HCEC 1CT (cell line): ENCODE measurements at regions not wholly inside any gene's neighbourhood (a gene's known extent, or its start where the extent isn't known, plus 50 kb on each side); places are given as distances from the start of the nearest gene placed in this dataset.
"Not testable (repeated sequence)": the region's sequence is repeated elsewhere in the genome, so short reads cannot be mapped to it uniquely, and the experiment has no call there.

Source experiments
- DNase-seq: peaks from one replicate; pipeline ENCODE4 v3.0.0-alpha.2; 2017

DNA sequence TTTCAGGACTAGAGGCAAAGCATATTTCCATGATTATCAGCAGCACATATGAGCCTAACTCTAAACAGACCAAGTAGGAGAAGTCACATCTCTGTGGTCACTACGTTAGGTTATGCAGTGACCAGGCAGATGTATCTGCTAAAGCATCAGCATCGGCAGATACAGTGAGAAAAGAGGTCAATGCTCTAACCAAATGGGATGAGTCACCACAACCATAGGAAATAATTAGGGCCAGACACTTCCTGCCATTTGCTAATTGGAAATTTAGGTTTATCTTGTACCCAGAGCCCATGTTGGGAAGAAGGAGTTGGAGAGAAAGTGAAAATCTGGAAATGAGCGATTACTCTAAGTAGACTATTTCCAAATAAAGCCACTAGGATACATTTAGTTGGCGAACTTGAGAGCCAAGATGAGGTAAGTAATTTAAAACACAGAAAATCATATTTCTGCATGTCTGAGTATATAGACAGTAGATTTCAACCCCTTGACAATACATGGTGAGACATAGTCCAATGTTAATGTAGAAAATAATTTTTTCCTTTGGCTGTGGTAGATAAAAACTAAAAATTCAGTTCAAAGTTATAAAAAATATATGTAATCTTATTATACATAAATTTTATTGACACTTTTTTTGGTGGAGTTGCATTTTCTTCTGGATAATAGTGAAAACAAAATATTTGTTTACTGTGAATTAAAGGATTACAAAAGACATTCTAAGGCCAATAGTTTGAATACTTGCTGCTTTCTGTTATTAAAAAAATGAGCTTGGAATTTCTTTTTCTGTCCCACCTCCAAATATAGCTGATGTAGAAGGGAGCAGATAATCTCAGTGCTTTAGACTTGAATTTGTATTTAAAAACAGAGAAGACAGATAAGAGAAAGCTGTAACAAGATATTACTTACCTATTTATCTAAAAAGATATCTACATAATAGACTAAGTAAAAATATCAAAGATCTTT lies 104.4 kb upstream of the CSNK1A1L start:
- peak; percentile 2 for DNase-seq

DNA sequence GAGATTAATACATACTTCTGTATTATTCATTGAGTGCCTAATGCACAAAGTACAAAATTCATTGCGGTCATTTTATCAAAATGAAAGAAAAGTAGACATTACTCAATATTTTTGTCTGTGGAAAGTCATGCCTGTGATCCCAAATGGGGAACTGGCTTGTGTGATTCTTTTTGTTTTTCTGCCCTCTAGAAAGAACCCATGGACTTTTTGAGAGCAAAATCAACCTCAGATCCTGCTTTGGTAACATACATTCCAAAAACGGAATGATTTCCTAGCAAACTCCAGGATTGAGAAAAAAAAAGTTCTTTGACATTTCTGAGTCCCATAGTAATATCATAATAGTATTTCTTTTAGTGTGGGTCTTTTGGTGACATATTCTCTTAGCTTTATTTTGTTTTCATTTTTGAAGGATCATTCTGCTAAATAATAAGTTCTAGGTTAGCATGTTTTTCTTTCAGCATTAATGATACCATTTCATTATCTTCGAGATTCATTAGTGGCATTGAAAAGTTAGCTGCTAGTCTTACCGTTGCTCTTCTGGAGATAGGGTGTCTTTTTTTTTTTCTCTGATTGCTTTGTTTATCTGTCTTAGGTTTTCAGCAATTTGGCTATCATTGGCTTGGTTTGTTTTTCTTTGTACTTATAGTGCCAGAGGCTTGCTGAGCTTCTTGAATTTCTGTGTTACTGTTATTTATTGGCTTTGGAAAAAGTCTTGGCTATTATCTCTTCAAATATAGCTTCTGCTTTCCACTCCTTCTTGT lies 102.4 kb upstream of the CSNK1A1L start:
- DNase-seq, result no peak

- DNase-seq, result peak; percentile 60
Measured at GRCh38 chr13:37202264-37202663, 96.8 kb upstream of the CSNK1A1L start.

DNA sequence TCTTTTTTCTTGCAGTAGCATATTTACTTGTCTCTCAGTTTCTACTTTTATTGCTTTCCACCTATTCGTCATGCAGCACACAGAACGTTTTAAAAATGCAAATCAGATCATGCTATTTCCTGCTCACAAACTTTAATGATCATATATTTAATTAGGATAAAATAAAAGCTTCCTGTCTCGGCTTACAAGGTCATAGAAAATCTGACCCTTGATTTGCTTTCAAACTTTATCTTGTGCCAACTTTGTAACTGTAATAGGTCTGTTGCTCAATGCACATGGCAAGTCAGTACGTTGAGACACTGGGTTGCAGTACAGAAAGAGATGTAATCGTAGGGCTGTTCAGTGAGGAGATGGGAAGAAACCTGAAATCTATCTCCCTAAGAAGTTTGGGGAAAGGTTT lies 95.6 kb upstream of the CSNK1A1L start:
- DNase-seq, result no peak

GRCh38 chr13:37198629-37199028 lies 93.2 kb upstream of the CSNK1A1L start:
- DNase-seq, result no peak

DNA sequence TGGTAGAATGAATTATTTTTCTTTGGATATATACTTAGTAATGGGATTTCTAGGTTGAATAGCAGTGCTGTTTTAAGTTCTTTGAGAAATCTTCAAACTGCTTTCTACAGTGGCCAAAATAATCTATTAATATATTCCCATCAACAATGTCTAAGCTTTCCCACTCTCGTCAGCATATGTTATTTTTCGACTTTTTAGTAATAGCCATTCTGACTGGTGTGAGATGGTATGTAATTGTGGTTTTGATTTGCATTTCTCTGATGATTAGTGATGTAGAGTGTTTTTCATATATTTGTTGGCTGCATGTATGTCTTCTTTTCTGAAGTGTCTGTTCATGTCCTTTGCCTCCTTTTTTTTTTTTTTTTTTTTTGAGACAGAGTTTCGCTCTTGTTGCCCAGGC lies 90.2 kb upstream of the CSNK1A1L start:
- DNase-seq, result no peak

DNA sequence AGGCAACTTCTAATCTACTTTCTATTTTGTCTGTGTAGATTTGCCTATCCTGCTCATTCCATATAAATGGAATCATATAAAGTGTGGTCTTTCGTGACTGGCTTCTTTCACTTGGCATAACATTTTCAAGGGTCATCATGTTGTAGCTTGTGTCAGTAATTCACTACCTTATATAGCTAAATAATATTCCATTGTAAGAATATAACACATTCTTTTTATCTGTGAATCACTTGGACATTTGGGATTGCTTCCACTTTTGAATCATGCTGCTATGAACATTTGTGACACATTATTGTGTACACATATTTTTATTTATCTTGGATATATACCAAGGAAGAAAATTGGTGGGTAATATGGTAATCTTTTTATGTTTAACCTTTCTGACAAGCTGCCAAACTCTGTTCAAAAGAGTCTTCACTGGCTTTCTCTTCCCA lies 89.0 kb upstream of the CSNK1A1L start:
- DNase-seq, result peak; percentile 90

DNA sequence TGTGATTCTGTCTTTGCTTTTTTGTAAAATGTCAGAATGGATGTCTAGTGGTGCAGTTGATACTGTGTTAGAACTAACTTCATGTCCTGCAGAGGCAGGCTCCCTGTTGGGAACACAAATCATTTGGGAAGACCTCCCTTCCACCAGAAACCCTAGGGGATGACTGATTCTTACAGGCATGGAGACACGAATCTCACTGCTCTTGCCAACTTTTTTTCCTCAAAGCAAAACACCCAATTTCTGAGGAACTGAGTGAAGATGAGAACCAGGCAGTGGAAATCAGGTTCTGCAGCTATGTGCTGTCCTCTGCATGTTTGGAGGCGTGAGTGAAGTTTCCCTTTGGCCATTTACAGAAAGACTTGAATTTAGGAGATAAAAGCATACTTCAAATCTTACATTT lies 87.5 kb upstream of the CSNK1A1L start:
- DNase-seq, result no peak

- DNase-seq, result no peak
Measured at GRCh38 chr13:37187621-37188020, 82.2 kb upstream of the CSNK1A1L start.

DNA sequence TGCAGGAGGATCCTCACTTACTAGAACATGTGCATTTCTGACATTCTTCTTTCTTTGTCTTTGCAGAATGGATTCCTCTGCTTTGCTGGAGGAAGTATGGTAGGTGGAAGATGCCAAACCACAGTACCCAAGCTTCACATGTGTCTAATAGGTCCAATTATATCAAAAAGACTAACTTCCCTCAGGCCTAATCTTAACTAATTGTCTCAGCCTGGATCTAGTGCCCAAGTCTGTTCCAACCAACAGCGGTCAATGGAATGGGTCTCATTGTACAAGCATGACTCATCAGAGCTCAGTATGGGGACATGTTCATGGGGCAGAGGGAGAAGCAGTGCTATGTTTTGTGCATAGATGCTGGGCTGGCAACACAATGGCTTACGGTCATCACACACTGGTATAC lies 81.6 kb upstream of the CSNK1A1L start:
- no peak for DNase-seq

DNA sequence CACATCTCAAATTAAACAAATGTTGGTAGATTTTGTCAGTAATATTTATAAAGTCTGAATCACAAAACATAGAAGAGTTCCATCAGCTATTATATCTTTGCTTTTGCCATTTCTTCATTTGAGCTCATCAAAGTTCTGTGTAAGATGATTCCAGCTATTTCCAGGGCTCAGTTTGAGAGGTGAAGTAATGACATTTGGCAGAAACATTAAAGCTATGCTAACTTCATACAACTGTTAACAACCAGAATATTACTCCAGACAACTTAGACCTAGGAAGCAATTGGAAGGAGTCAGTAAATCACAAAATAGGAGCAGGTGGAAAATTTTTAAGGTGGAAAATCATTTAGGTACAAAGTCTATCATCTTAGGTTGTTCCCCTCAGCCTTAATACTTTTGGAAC lies 76.2 kb upstream of the CSNK1A1L start:
- DNase-seq, result no peak

DNA sequence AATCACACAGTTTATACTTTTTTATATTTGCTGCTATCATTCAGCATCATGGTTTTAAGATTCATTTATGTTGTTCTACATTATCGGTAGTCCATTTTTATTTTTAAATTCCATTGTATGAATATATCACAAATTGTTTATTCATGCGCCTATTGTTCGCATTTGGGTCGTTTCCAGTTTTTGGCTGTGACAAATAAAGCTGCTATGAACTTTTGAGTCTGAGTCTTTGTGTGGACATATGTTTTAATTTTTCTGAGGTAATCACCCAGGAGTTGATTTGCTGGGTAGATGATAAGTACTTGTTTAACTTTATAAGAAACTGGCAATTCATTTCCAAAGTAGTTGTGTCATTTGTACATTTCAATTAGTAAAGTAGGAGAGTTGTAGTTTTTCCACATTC lies 74.2 kb upstream of the CSNK1A1L start:
- no peak for DNase-seq

DNA sequence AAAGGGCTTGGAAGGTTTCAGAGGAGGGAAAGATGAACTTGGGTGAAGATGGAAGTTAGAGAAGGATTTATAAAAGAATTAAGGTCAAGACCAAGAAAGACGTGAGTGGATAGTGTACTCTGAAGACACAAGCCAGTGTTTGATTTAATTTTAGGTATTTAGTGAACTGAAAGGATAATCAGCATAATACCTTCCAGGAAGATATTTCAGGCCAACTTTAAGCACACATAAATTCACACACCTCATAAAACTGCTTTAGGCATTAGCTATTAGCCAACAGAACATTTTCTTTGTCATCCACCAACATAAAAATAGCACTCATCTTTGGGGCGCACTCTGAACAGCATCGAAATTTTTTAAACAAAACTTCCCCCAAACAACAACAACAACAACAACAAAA lies 71.7 kb upstream of the CSNK1A1L start:
- no peak for DNase-seq

DNA sequence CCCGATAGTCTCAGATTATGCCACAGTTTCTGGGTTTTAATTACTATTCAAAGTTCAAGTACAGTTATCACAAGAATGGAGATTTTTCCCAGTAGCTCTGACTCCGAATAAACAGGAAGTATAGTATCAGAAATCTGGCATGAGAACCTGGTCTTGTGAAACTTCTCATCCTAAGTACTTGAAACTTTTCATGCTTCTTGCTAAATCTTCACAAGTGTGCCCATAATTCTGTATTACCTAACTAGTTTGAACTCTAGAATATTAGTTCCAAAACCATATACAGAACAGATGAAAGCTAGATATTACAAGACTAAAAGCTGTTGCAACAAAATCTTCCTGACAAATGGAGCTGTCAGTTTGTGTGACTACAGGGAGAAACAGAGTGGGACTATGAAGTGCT lies 70.5 kb upstream of the CSNK1A1L start:
- peak; percentile 89 for DNase-seq

- peak; percentile 78 for DNase-seq
Measured at GRCh38 chr13:37173214-37173613, 67.8 kb upstream of the CSNK1A1L start.

DNA sequence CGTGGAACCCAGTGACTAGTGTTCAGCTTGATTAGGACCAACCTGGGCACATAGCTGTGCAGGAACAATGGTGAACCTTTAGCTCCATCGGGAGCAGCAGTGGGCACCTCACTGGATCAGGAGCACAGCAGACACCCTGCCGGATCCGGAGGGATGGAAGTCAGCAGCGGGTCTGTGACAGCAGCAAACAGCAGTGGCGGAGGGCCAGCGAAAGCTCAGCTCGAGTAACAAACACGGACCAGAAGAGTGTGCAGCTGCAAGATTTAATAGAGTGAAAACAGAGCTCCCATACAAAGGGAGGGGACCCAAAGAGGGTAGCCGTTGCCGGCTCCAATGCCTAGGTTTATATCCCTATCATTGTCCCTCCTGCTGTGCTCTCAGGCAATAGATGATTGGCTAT lies 66.8 kb upstream of the CSNK1A1L start:
- not testable (repeated sequence) for DNase-seq

DNA sequence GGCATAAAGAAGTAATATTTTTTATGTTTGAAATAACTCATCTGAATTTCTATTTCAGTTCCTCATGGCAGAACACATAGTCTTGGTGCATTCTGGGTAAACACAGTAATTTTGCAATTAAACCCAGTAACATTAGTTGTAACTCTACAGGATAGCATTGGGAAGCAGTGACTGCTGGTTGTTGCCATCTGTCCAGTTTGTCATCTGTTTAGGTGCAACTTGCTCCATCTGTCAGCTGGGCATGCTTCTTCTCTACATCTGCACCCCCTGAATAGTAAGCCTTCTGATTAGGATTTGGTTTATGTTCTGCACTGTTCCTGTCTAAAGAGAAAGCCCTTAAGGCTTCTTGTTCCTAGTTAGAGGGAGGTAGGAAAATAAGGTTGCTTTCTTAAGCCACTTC lies 63.5 kb upstream of the CSNK1A1L start:
- DNase-seq, result no peak

GRCh38 chr13:37168151-37168550 lies 62.7 kb upstream of the CSNK1A1L start:
- peak; percentile 42 for DNase-seq

DNA sequence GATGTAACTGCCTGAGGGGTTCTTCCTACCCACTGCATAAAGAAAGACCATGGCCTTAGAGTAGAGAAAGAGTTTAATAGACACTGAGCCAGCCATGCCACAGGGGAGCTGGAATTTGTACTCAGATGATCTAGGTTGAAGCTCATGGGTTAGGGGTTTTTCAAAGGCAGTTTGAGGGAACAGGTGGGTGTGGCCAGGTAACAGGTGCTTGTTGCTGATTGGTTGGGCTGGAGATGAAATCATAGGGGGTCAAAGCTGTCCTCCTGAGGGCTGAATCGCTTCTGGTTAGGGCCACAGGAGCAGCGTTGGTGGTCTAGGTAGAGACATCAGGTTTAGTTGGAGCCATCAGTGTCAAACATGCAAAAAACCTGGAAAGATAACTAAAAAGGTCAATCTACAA lies 59.2 kb upstream of the CSNK1A1L start:
- DNase-seq, result no peak

DNA sequence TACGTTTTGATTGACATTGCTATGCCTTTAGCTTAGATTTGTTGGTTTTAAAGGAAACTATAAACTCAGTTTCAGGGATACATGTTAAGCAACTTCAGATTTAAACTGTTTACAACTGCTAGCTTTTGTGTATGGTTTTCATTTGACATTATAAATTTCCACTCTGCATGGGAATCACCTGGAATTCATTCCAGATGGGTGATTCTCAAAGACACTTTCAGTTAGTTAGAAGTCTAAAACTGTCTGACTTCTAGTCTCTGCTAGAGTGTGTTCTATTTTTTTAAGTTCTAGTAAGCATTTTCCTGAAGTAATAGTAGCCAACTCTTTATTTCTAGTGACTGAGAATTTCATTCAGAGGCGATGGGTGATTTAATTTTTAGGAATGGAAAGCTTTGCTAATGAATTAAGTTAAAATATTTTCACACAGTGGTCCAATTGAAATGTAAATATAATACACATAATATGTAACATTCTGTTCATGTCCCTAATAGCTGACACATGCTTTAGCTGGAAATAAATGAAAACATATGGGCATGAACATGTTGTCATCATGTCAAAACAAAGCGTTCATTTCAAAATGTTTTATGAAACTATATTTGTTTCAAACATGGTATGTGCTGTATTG lies 58.3 kb upstream of the CSNK1A1L start:
- no peak for DNase-seq

GRCh38 chr13:37158481-37158880 lies 53.0 kb upstream of the CSNK1A1L start:
- DNase-seq, result no peak

DNA sequence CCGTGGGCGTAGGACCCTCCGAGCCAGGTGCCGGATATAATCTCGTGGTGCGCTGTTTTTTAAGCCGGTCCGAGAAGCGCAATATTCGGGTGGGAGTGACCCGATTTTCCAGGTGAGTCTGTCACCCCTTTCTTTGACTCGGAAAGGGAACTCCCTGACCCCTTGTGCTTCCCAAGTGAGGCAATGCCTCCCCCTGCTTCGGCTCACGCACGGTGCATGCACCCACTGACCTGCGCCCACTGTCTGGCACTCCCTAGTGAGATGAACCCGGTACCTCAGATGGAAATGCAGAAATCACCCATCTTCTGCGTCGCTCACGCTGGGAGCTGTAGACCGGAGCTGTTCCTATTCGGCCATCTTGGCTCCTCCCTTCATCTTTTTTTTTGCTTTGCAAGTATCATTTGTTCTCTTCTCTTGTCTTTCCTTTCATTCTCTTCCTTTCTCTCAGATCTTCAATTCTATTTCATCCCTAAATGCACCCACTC lies 50.2 kb upstream of the CSNK1A1L start:
- not testable (repeated sequence) for DNase-seq
